ENCODE measurements at regions not wholly inside any gene's neighbourhood (a gene's known extent, or its start where the extent isn't known, plus 50 kb on each side); places are given as distances from the start of the nearest gene placed in this dataset.

DNA sequence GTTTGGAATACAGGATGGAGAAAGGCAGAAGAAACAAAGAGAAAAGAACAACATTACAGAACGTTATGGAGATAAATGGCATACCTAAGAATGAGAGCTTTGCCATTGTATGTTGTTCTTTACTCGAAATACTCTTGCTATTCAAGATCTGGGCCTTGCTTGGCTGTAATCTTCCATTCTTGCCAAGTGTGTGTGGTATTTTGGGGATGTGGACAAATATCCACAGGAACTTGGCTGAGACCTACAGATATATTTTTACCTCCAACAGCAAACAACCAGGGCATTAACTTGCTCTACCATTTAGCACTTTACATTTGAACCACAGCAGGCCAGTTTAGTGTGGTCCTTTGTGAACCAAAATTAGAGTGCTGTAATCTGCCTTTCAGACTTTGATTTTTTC, 76.3 kb downstream of the DKK1 start:
- Mint-ChIP-seq H3K27ac (no peak overlapping the region), H3K4me3 (no peak overlapping the region), H3K9me3 (peaks cover 5% of the 10 kb centered on the region), H3K4me1 (ENCODE audit: low read depth) (no peaks in the 10 kb centered on the region), H3K27me3 (no peaks in the 10 kb centered on the region), H3K36me3 (ENCODE audit: low read depth) (no peaks in the 10 kb centered on the region)
- ChIA-PET POLR2A (no interaction called here), CTCF (no interaction called here)
- Histone ChIP-seq H3K9me3 (ENCODE audit: control insufficient read depth in 1 of 2, insufficient read depth in 1 of 2, low read length in 2 of 2) (peaks cover 0 to 5% of the 10 kb centered on the region in 2 experiments), H3K27me3 (ENCODE audit: control insufficient read depth in 1 of 2, insufficient read depth in 2 of 2, low read length in 2 of 2) (no peaks in the 10 kb centered on the region), H3K27ac (ENCODE audit: low read depth in 1 of 2, low read length in 2 of 2) (no peak overlapping the region), H3K4me3 (ENCODE audit: low read length) (no peak overlapping the region), H3K36me3 (ENCODE audit: insufficient read depth, low read length) (no peaks in the 10 kb centered on the region), H3K4me1 (ENCODE audit: insufficient read depth, low read length) (no peaks in the 10 kb centered on the region)
- DNase-seq (no peak), ATAC-seq (ENCODE audit: poor library complexity) (no peak)
- TF ChIP-seq, protein P1, sequence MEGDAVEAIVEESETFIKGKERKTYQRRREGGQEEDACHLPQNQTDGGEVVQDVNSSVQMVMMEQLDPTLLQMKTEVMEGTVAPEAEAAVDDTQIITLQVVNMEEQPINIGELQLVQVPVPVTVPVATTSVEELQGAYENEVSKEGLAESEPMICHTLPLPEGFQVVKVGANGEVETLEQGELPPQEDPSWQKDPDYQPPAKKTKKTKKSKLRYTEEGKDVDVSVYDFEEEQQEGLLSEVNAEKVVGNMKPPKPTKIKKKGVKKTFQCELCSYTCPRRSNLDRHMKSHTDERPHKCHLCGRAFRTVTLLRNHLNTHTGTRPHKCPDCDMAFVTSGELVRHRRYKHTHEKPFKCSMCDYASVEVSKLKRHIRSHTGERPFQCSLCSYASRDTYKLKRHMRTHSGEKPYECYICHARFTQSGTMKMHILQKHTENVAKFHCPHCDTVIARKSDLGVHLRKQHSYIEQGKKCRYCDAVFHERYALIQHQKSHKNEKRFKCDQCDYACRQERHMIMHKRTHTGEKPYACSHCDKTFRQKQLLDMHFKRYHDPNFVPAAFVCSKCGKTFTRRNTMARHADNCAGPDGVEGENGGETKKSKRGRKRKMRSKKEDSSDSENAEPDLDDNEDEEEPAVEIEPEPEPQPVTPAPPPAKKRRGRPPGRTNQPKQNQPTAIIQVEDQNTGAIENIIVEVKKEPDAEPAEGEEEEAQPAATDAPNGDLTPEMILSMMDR (IDR thresholded peaks at IDR 0.05) = no peak
- intact Hi-C loops (cut with DNase I, micrococcal nuclease) = no loop called here

DNA sequence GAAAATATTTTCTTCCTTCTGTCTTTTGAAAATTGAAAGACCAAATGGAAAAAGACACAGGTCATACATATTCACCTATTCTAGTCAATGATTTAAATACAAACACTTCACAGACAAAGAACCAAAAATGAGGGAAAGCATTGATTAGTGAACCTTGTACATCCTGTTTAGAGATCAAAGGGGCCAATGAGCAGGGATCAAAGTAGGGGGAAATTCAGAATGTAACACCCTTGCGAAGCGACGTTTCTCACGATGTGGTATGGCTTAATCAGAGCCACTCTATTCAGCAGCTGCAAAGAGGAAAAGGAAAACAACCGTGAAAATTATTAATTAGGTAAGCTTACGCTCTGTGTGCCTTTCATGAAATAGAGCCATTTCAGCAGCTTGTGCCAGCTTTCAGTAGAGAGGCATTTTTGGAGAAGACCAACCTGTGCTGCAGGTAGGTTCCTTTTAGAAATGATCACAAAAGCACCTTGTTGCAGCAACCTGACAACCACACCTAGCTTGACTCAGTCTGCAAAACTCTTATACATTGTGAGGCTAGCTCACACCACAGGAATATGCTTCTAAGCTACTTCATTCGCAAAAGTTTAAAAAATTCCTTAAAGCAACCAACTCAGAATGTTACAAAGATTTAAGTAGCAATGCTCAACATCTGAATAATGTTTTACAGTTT, 78.0 kb downstream of the DKK1 start:
- H3K27me3 Mint-ChIP-seq = no peaks in the 10 kb centered on the region
- ChIA-PET POLR2A (no interaction called here), CTCF (no interaction called here)
- ATAC-seq (ENCODE audit: poor library complexity) (no peak), DNase-seq (no peak)
- Histone ChIP-seq H3K9me3 (ENCODE audit: control insufficient read depth in 1 of 2, insufficient read depth in 1 of 2, low read length in 2 of 2) (peaks cover 0 to 5% of the 10 kb centered on the region in 2 experiments), H3K4me1 (ENCODE audit: insufficient read depth, low read length) (no peaks in the 10 kb centered on the region), H3K27me3 (ENCODE audit: control insufficient read depth in 1 of 2, insufficient read depth in 2 of 2, low read length in 2 of 2) (no peaks in the 10 kb centered on the region), H3K36me3 (ENCODE audit: insufficient read depth, low read length) (no peaks in the 10 kb centered on the region), H3K4me3 (ENCODE audit: low read length) (no peak overlapping the region), H3K27ac (ENCODE audit: low read depth in 1 of 2, low read length in 2 of 2) (no peak overlapping the region)
- intact Hi-C loops (cut with DNase I, micrococcal nuclease) = no loop called here
- H3K27ac Mint-ChIP-seq = no peak overlapping the region
- H3K9me3 Mint-ChIP-seq = peaks cover 5% of the 10 kb centered on the region
- H3K4me3 Mint-ChIP-seq = no peak overlapping the region
- no peaks in the 10 kb centered on the region for H3K4me1 Mint-ChIP-seq (ENCODE audit: low read depth)
- TF ChIP-seq, protein P1 (IDR thresholded peaks at IDR 0.05) = no peak
- no peaks in the 10 kb centered on the region for H3K36me3 Mint-ChIP-seq (ENCODE audit: low read depth)

DNA sequence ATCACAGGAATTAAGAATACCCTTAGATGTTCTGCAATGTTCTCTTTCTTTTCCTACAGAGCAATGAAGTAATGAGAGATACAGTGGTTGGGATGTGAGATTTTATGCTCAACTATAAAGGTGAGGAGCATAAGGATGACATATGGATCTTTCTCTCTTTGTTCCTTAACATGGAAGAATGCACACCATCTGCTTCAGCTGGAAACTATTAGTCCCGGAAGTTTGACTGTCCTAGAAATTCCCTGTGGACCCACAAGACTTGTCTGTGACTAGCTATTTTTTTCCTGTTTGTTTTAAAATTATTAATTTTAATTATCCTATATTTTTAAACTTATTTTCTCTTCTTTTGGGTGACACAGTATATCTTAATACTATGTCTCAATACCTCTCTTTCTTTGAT, 80.2 kb downstream of the DKK1 start:
- Histone ChIP-seq H3K27me3 (ENCODE audit: control insufficient read depth in 1 of 2, insufficient read depth in 2 of 2, low read length in 2 of 2) (no peaks in the 10 kb centered on the region), H3K36me3 (ENCODE audit: insufficient read depth, low read length) (no peaks in the 10 kb centered on the region), H3K4me3 (ENCODE audit: low read length) (no peak overlapping the region), H3K9me3 (ENCODE audit: control insufficient read depth in 1 of 2, insufficient read depth in 1 of 2, low read length in 2 of 2) (peaks cover 0 to 9% of the 10 kb centered on the region in 2 experiments), H3K4me1 (ENCODE audit: insufficient read depth, low read length) (no peaks in the 10 kb centered on the region), H3K27ac (ENCODE audit: low read depth in 1 of 2, low read length in 2 of 2) (no peak overlapping the region)
- Mint-ChIP-seq H3K9me3 (peaks cover 5% of the 10 kb centered on the region), H3K27me3 (no peaks in the 10 kb centered on the region), H3K4me1 (ENCODE audit: low read depth) (no peaks in the 10 kb centered on the region), H3K27ac (no peak overlapping the region), H3K4me3 (no peak overlapping the region), H3K36me3 (ENCODE audit: low read depth) (no peaks in the 10 kb centered on the region)
- CTCF ChIA-PET = no interaction called here
- DNase-seq (no peak), ATAC-seq (ENCODE audit: poor library complexity) (no peak)
- TF ChIP-seq, protein P1 (IDR thresholded peaks at IDR 0.05) = no peak
- POLR2A ChIA-PET = no interaction called here
- intact Hi-C loops (cut with DNase I, micrococcal nuclease) = no loop called here
